ENCODE measurements at regions not wholly inside any gene's neighbourhood (a gene's known extent, or its start where the extent isn't known, plus 50 kb on each side); places are given as distances from the start of the nearest gene placed in this dataset.
"Not testable (repeated sequence)": the region's sequence is repeated elsewhere in the genome, so short reads cannot be mapped to it uniquely, and the experiment has no call there.

DNA sequence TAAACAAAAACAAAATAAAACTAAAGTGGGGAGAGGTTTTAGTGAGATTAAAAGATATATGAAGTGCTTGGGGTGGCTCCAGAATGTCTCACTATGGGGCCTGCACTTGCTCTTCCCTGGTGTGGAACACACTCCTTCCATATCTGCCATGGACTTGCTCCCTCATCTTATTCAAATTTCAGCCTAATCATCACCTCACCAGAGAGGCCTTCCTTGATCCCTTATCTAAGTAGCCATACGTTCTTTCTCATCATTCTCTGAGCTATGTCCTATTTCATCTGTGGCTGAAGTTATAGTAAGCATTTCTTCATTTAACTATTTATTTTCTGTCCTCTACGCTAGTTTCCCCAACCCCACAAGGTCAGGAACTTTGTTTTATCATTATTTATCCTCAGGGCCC lies 511.7 kb downstream of the NTRK3 start:
- H3K4me3 ChIP-seq (ENCODE audit: low read depth, low read length) = no peak overlapping the region
- no peak for DNase-seq (ENCODE audit: low read depth)
- in situ Hi-C loops (cut with HindIII; ENCODE audit: low sequenced_read_pairs) = no loop called here
- TF ChIP-seq, protein P1, sequence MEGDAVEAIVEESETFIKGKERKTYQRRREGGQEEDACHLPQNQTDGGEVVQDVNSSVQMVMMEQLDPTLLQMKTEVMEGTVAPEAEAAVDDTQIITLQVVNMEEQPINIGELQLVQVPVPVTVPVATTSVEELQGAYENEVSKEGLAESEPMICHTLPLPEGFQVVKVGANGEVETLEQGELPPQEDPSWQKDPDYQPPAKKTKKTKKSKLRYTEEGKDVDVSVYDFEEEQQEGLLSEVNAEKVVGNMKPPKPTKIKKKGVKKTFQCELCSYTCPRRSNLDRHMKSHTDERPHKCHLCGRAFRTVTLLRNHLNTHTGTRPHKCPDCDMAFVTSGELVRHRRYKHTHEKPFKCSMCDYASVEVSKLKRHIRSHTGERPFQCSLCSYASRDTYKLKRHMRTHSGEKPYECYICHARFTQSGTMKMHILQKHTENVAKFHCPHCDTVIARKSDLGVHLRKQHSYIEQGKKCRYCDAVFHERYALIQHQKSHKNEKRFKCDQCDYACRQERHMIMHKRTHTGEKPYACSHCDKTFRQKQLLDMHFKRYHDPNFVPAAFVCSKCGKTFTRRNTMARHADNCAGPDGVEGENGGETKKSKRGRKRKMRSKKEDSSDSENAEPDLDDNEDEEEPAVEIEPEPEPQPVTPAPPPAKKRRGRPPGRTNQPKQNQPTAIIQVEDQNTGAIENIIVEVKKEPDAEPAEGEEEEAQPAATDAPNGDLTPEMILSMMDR (IDR thresholded peaks at IDR 0.05; ENCODE audit: low read depth, low read length, missing control alignments) = no peak

DNA sequence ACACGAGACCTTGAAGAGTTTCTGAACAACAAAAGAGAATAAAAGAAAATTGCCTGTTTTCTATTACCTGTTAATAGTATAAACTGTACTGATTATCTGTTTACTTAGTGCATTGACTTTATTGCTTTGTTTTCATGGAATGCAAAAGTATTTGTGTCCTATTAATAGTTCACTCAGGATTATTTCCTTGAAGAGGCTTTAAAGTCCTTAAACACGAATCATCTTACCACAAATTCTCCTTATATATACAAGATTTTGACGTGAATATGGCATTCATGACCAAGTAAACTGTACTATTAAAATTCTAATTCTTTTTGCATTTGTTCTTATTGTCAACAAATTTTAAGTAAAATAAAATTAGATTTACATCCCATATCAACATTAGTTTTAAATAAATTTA lies 513.0 kb downstream of the NTRK3 start:
- in situ Hi-C loops (cut with HindIII; ENCODE audit: low sequenced_read_pairs) = no loop called here
- H3K4me3 ChIP-seq (ENCODE audit: low read depth, low read length) = no peak overlapping the region
- TF ChIP-seq, protein P1 (IDR thresholded peaks at IDR 0.05; ENCODE audit: low read depth, low read length, missing control alignments) = no peak
- DNase-seq (ENCODE audit: low read depth) = no peak

DNA sequence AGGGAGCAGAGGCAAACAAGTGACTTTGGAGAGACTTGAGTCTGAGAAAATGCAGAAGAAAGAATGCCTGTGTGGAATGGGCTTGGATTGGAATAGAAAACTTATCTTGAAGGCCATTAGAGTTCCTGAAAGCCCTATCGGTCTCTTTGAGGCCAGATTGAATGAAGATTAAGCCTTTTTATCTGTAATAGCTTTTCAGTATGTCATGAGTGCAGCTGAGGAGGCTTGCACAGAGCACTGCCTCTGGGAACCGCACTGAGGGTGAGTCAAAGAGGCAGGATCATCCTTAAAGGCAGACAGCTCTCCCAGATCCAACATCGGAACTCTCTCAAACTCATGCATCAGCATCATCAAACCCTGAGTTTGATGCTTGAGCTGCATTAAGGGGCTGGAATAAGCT lies 515.2 kb downstream of the NTRK3 start:
- in situ Hi-C loops (cut with HindIII; ENCODE audit: low sequenced_read_pairs) = no loop called here
- TF ChIP-seq, protein P1 (IDR thresholded peaks at IDR 0.05; ENCODE audit: low read depth, low read length, missing control alignments) = no peak
- DNase-seq (ENCODE audit: low read depth) = no peak
- no peak overlapping the region for H3K4me3 ChIP-seq (ENCODE audit: low read depth, low read length)

DNA sequence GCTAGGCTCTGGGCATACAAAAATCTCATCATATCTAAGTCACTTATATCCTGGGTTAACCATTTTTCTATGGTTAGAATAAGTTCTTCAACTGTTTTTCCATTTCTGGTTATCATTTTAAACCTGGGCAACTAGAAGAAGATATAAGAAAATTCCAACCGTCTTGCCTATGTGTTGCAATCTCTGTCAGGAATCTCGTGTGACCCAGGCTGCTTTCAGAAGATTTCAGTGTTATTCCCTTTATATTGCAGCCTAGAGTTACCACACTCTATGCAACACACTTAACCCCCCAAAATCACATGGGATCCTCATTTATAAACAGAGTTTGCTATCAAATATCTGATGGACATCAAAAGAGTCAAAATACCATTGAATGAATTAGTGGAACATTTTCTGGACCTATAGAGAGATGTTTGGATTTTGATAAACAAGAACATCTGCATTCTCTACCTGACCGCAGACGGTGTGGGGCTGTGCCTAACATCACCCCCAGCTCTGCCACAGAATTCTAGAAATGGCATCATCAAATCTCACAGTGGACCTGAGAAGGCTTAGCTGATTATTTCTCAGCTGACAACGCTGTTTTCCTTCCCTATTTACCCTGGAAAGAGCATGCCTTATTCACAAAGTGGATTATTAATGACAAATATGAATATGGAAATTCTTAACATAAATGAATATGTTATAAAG lies 515.7 kb downstream of the NTRK3 start:
- H3K4me3 ChIP-seq (ENCODE audit: low read depth, low read length) = no peak overlapping the region
- DNase-seq (ENCODE audit: low read depth) = no peak
- TF ChIP-seq, protein P1 (IDR thresholded peaks at IDR 0.05; ENCODE audit: low read depth, low read length, missing control alignments) = no peak
- in situ Hi-C loops (cut with HindIII; ENCODE audit: low sequenced_read_pairs) = no loop called here

DNA sequence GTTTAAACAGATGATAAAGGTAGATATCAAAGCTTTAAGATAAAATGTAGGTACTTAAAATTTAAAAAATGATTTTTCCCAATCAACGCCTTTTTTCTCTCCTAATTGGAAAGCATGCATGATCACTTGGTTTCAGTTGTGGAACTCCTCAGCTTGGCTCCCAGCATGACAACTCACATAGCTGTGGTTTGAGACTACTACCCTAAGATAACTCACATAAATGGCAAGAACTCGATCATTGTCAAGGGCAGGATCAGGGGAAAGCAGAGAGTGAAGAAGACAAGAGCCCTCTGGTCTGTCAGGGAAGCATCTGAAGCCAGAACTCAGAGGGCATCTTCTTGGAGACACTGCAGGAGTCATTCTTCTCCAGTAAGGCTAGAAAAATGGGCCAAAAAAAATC lies 516.7 kb downstream of the NTRK3 start:
- no peak overlapping the region for H3K4me3 ChIP-seq (ENCODE audit: low read depth, low read length)
- TF ChIP-seq, protein P1 (IDR thresholded peaks at IDR 0.05; ENCODE audit: low read depth, low read length, missing control alignments) = no peak
- DNase-seq (ENCODE audit: low read depth) = no peak
- in situ Hi-C loops (cut with HindIII; ENCODE audit: low sequenced_read_pairs) = loop anchor here (5.0 kb wide), 1 partner anchor 62 kb away; no protein-coding TSS in a partner anchor

DNA sequence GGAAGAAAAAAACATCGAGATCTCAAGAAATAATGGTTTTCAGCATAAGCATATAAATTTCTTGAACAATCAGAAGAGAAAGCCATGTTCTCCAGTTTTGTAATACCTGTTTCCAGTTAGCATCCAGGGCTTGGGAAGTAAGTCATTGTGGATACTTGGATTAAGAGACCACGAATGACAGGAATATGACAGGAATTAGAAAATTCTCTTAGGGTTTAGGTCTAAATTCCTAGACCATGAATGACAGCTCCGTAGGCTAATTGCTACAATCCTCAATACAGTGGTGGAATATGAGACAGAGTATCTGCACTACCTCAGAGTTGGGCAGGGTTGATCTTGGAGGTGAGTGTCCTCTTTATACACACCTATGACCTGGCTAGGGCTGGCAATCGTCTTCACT lies 517.5 kb downstream of the NTRK3 start:
- in situ Hi-C loops (cut with HindIII; ENCODE audit: low sequenced_read_pairs) = loop anchor here (5.0 kb wide), 1 partner anchor 63 kb away; no protein-coding TSS in a partner anchor
- H3K4me3 ChIP-seq (ENCODE audit: low read depth, low read length) = no peak overlapping the region
- no peak for DNase-seq (ENCODE audit: low read depth)
- TF ChIP-seq, protein P1 (IDR thresholded peaks at IDR 0.05; ENCODE audit: low read depth, low read length, missing control alignments) = no peak

DNA sequence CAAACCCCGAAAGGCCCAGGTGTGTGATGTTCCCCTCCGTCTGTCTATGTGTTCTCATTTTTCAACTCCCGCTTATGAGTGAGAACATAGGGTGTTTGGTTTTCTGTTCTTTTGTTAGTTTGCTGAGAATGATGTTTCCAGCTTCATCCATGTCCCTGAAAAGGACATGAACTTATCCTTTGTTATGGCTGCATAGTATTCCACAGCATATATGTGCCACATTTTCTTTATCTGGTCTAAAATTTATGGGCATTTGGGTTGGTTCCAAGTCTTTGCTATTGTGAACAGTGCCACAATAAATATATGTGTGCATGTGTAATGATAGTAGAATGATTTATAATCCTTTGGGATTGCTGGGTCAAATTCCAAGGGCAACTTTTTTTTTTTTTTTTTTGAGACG lies 519.1 kb downstream of the NTRK3 start:
- DNase-seq (ENCODE audit: low read depth) = not testable (repeated sequence)
- in situ Hi-C loops (cut with HindIII; ENCODE audit: low sequenced_read_pairs) = loop anchor here (5.0 kb wide), 1 partner anchor 65 kb away; no protein-coding TSS in a partner anchor

More for the DNA sequence above, 519.1 kb downstream of the NTRK3 start:
- H3K4me3 ChIP-seq (ENCODE audit: low read depth, low read length) = not testable (repeated sequence)

Data from astrocyte of the cerebellum (primary cell).